HepG2 (cell line): ENCODE measurements at regions not wholly inside any gene's neighbourhood (a gene's known extent, or its start where the extent isn't known, plus 50 kb on each side); places are given as distances from the start of the nearest gene placed in this dataset.

Source experiments
- ATAC-seq: fragments of 200-7000 bp; cut with Tn5 transposase; 3 replicates; pipeline ENCODE4 v1.9.1; 2020; ENCODE audit warnings: mild to moderate bottlenecking, moderate library complexity
- BruUV-seq: library from RNA; stranded (reverse); fragments of 400-500 nt; replicated peaks from 2 replicates; lab custom pipeline; 2021; lab: Mats Ljungman, UMichigan
- CTCF ChIA-PET: fragments of 300-600 bp; formaldehyde crosslinking; extraction: SDS; loops from one replicate; lab custom pipeline; 2021; ENCODE audit warnings: low total read pairs, inconsistent platforms, low intra/inter-chr PET ratio; lab: Yijun Ruan, JAX
- POLR2A ChIA-PET: fragments of 350-600 bp; sonication (Branson Sonifier 250); formaldehyde crosslinking; loops from one replicate; lab custom pipeline; 2020; ENCODE audit warnings: antibody characterized with exemption, inconsistent platforms; lab: Yijun Ruan, JAX
- DNase-seq: peaks from one replicate; pipeline ENCODE4 v3.0.0-alpha.2; 2015; ENCODE audit warnings: low spot score
- FAIRE-seq: peaks from 3 replicates; lab custom pipeline; 2011; peaks lifted over from hg19 to GRCh38; lab: Jason Lieb, UNC
- H2AFZ ChIP-seq: one replicate; pipeline ENCODE4 v1.6.1; 2011; ENCODE audit warnings: low read length, inconsistent platforms
- H3K27ac ChIP-seq: fragments of 300-600 bp; 3 replicates; pipeline ENCODE4 v1.8.0; 2011; ENCODE audit warnings: mixed run types, mild to moderate bottlenecking, mixed read lengths, low read length, inconsistent platforms; ENCODE audit not compliant: insufficient read depth; ENCODE audit errors: extremely low read length
- H3K27me3 ChIP-seq, 2 experiments: fragments of 200-600 bp in 1 of 2; 2 replicates in 1 of 2; 3 replicates in 1 of 2; pipeline versions ENCODE4 v1.6.0 to v1.8.0; 2011; ENCODE audit warnings: low read length in 2 of 2, mild to moderate bottlenecking in 2 of 2, moderate library complexity in 2 of 2, inconsistent platforms in 1 of 2; ENCODE audit not compliant: insufficient read depth in 2 of 2, control insufficient read depth in 1 of 2
- H3K36me3 ChIP-seq, 2 experiments: fragments of 200-600 bp in 1 of 2; replicated peaks in 1 of 2; 2 replicates in 1 of 2; 3 replicates in 1 of 2; pipeline versions ENCODE4 v1.5.1 to v1.8.0; 2011; ENCODE audit warnings: low read length in 2 of 2, inconsistent platforms in 1 of 2; ENCODE audit not compliant: insufficient read depth in 2 of 2, control insufficient read depth in 1 of 2
- H3K4me1 ChIP-seq: 2 replicates; pipeline ENCODE4 v1.5.1; 2012; ENCODE audit warnings: low read length, inconsistent platforms; ENCODE audit not compliant: insufficient read depth
- H3K4me2 ChIP-seq: 2 replicates; pipeline ENCODE4 v1.6.0; 2011; ENCODE audit warnings: low read depth, low read length, inconsistent platforms
- H3K4me3 ChIP-seq, 3 experiments: fragments of 200-600 bp in 1 of 3; sonication (generic), shearing (Covaris generic) in 1 of 3; replicated peaks in 1 of 3; 2 replicates each; pipeline ENCODE4 v1.5.1; 2011 to 2016; ENCODE audit warnings: low read length in 3 of 3, inconsistent platforms in 2 of 3, low read depth in 2 of 3, mild to moderate bottlenecking in 2 of 3, control low read depth in 1 of 3, mixed read lengths in 1 of 3; ENCODE audit not compliant: insufficient read depth in 1 of 3
- H3K79me2 ChIP-seq: one replicate; pipeline ENCODE4 v1.6.1; 2011; ENCODE audit warnings: low read length, inconsistent platforms; ENCODE audit not compliant: insufficient read depth
- H3K9ac ChIP-seq: 2 replicates; pipeline ENCODE4 v1.6.0; 2011; ENCODE audit warnings: mild to moderate bottlenecking, low read depth, low read length, inconsistent platforms; ENCODE audit not compliant: insufficient read depth
- H3K9me3 ChIP-seq: 2 replicates; pipeline ENCODE4 v1.5.1; 2012; ENCODE audit warnings: mild to moderate bottlenecking, low read length
- H4K20me1 ChIP-seq: 2 replicates; pipeline ENCODE4 v1.6.0; 2011; ENCODE audit warnings: inconsistent platforms, mild to moderate bottlenecking, low read length, moderate library complexity; ENCODE audit not compliant: insufficient read depth
- DZIP1 ChIP-seq: sonication (generic); formaldehyde crosslinking; IDR thresholded peaks from 2 replicates; pipeline ENCODE4 v1.5.0; 2020; ENCODE audit warnings: mild to moderate bottlenecking, missing genetic modification reagents
- KLF16 ChIP-seq, 2 experiments: sonication (generic) in 1 of 2; formaldehyde crosslinking in 1 of 2; IDR thresholded peaks; 2 replicates each; pipeline versions ENCODE4 v1.6.1 to v1.8.0; 2016 to 2023; ENCODE audit warnings: missing genetic modification reagents in 2 of 2, missing compliant biosample characterization in 1 of 2
- MAZ ChIP-seq, 2 experiments: sonication (generic) in 1 of 2; formaldehyde crosslinking in 1 of 2; IDR thresholded peaks; 2 replicates each; pipeline versions ENCODE4 v1.5.0 to v1.6.1; 2012 to 2020; ENCODE audit warnings: low read depth in 2 of 2, mild to moderate bottlenecking in 2 of 2, borderline replicate concordance in 1 of 2, improper control_type of control experiment in 1 of 2, low read length in 1 of 2, missing genetic modification reagents in 1 of 2, moderate library complexity in 1 of 2
- RARA ChIP-seq: IDR thresholded peaks from 2 replicates; pipeline ENCODE4 v1.6.1; 2016; ENCODE audit warnings: missing genetic modification reagents, missing compliant biosample characterization
- RBFOX2 ChIP-seq: fragments of 200-400 bp; formaldehyde crosslinking; IDR thresholded peaks from 2 replicates; pipeline ENCODE4 v1.6.1; 2017; ENCODE audit warnings: low read depth, mild to moderate bottlenecking, low read length
- RBM39 ChIP-seq: fragments of 200-400 bp; formaldehyde crosslinking; IDR thresholded peaks from one replicate; pipeline ENCODE4 v1.6.1; 2018; ENCODE audit warnings: antibody characterized with exemption, mild to moderate bottlenecking, low read depth, low read length; ENCODE audit not compliant: poor library complexity, severe bottlenecking
- ZIK1 ChIP-seq: sonication (generic); formaldehyde crosslinking; IDR thresholded peaks from 2 replicates; pipeline ENCODE4 v1.5.0; 2020; ENCODE audit warnings: mild to moderate bottlenecking, low read depth, missing genetic modification reagents, borderline replicate concordance
- ZKSCAN5 ChIP-seq: sonication (generic); formaldehyde crosslinking; IDR thresholded peaks from 2 replicates; pipeline ENCODE4 v1.5.1; 2020; ENCODE audit warnings: mild to moderate bottlenecking, missing genetic modification reagents
- ZNF646 ChIP-seq: sonication (generic); formaldehyde crosslinking; IDR thresholded peaks from 2 replicates; pipeline ENCODE4 v1.9.0; 2021; ENCODE audit warnings: mild to moderate bottlenecking, missing genetic modification reagents
- WGBS: methylation state at CpG from one replicate; pipeline ENCODE4 v1.1.6; 2017; ENCODE audit warnings: low lambda C conversion rate; 5-methylcytosine and 5-hydroxymethylcytosine counted together
- in situ Hi-C: cut with HindIII; loops from 2 replicates; pipeline ENCODE4 v1.10.0; 2017; ENCODE audit warnings: low pct_unique_long_range_greater_than_20kb; ENCODE audit not compliant: extremely low pct_ligation_motif_present
- intact Hi-C: fragments of 100-400 bp; cut with micrococcal nuclease; formaldehyde crosslinking; loops from one replicate; pipeline ENCODE4 v1.10.0; 2022; ENCODE audit not compliant: unreplicated experiment

- no peak for FAIRE-seq
Observed at GRCh38 chr6:151753581-151753980, 53.9 kb upstream of the ESR1 start.

GRCh38 chr6:151757506-151757955, 50.0 kb upstream of the ESR1 start:
- POLR2A ChIA-PET, result no interaction called here
- H3K4me2 ChIP-seq, result peak overlapping the region; percentile 32; the same call in 1 of the 2 replicates
- H3K4me1 ChIP-seq, result peaks cover 14% of the 10 kb centered on the region
- no peak for FAIRE-seq
- no TSS peak for BruUV-seq
- peak; percentile 83 for ATAC-seq
- 11% methylated on average over 5 of the region's 5 CpGs for WGBS
- CTCF ChIA-PET, result no interaction called here
- H3K9me3 ChIP-seq, result no peaks in the 10 kb centered on the region
- DNase-seq, result peak; percentile 29
- no peak overlapping the region for H3K4me3 ChIP-seq
- peaks cover 0 to 3% of the 10 kb centered on the region in 2 experiments; a peak in 1 of 5 replicates for H3K27me3 ChIP-seq
- no peaks in the 10 kb centered on the region for H4K20me1 ChIP-seq
- no peak overlapping the region for H3K27ac ChIP-seq
- no peak overlapping the region for H3K9ac ChIP-seq
- H3K79me2 ChIP-seq, result no peaks in the 10 kb centered on the region
- in situ Hi-C loops (no loop called here), intact Hi-C loops (no loop called here)
- H3K36me3 ChIP-seq, result no peaks in the 10 kb centered on the region
- peak overlapping the region; percentile 30 for H2AFZ ChIP-seq
- TF ChIP-seq ZKSCAN5 (CRISPR knock-in tag) (no peak), KLF16 (CRISPR knock-in tag; IDR thresholded peaks at IDR 0.05) (no peak), RBM39 (no peak), DZIP1 (no peak), ZNF646 (CRISPR knock-in tag) (no peak), RARA (CRISPR knock-in tag) (0 out of 2 replicates have a peak, but pooled peaks have one; percentile 15)

More at GRCh38 chr6:151753581-151753980, 53.9 kb upstream of the ESR1 start:
- in situ Hi-C loops (no loop called here), intact Hi-C loops (loop anchor here (5.0 kb wide), 1 partner anchor 599 kb away; no protein-coding TSS in a partner anchor)
- Histone ChIP-seq H3K27me3 (peaks cover 0 to 8% of the 10 kb centered on the region in 2 experiments; a peak in 1 of 5 replicates), H2AFZ (no peak overlapping the region), H4K20me1 (no peaks in the 10 kb centered on the region), H3K27ac (no peak overlapping the region), H3K36me3 (no peaks in the 10 kb centered on the region), H3K4me3 (no peak overlapping the region), H3K9me3 (no peaks in the 10 kb centered on the region), H3K4me1 (peaks cover 14% of the 10 kb centered on the region), H3K79me2 (no peaks in the 10 kb centered on the region), H3K9ac (no peak overlapping the region), H3K4me2 (no peak overlapping the region)
- ChIA-PET CTCF (no interaction called here), POLR2A (no interaction called here)
- no peak for ATAC-seq
- 18% methylated on average over 4 of the region's 4 CpGs for WGBS
- no TSS peak for BruUV-seq
- TF ChIP-seq ZIK1 (no peak), RBFOX2 (no peak), MAZ (IDR thresholded peaks at IDR 0.05; ENCODE audit: borderline replicate concordance, low read depth, low read length) (no peak), MAZ (CRISPR knock-in tag; IDR thresholded peaks at IDR 0.05; ENCODE audit: low read depth) (no peak)
- DNase-seq, result no peak
